HG03342 (cell line): ENCODE measurements at regions not wholly inside any gene's neighbourhood (a gene's known extent, or its start where the extent isn't known, plus 50 kb on each side); places are given as distances from the start of the nearest gene placed in this dataset.

ENCODE experiments used
- ATAC-seq: cut with Tn5 transposase; IDR thresholded peaks from one replicate; pipeline ENCODE4 v1.9.1; 2021; ENCODE audit warnings: mild to moderate bottlenecking, moderate library complexity; ENCODE audit not compliant: unreplicated experiment

- ATAC-seq, result no peak
These were observed 758.5 kb upstream of the ADGRL2 start for GRCh38 chr1:81042225-81042624.

- no peak for ATAC-seq
These were observed 766.4 kb upstream of the ADGRL2 start for GRCh38 chr1:81034291-81034690.

GRCh38 chr1:81032973-81033425 lies 767.7 kb upstream of the ADGRL2 start:
- ATAC-seq, result no peak

GRCh38 chr1:81032374-81032773 lies 768.4 kb upstream of the ADGRL2 start:
- ATAC-seq, result no peak

- ATAC-seq, result no peak
These were observed 770.3 kb upstream of the ADGRL2 start for GRCh38 chr1:81030441-81030840.

GRCh38 chr1:81029266-81029665 lies 771.5 kb upstream of the ADGRL2 start:
- ATAC-seq, result no peak

GRCh38 chr1:81023187-81023724 lies 777.5 kb upstream of the ADGRL2 start:
- no peak for ATAC-seq

- no peak for ATAC-seq
These were observed 779.6 kb upstream of the ADGRL2 start for GRCh38 chr1:81021134-81021533.

- ATAC-seq, result no peak
These were observed 780.2 kb upstream of the ADGRL2 start for GRCh38 chr1:81020506-81020905.

GRCh38 chr1:81010126-81010525 lies 790.6 kb upstream of the ADGRL2 start:
- ATAC-seq, result no peak

- no peak for ATAC-seq
These were observed 792.4 kb upstream of the ADGRL2 start for GRCh38 chr1:81008293-81008692.

GRCh38 chr1:81007024-81007423 lies 793.7 kb upstream of the ADGRL2 start:
- ATAC-seq, result no peak

GRCh38 chr1:81006502-81006901 lies 794.2 kb upstream of the ADGRL2 start:
- ATAC-seq, result no peak

GRCh38 chr1:81004011-81004410 lies 796.7 kb upstream of the ADGRL2 start:
- no peak for ATAC-seq

GRCh38 chr1:80994934-80995333 lies 805.8 kb upstream of the ADGRL2 start:
- ATAC-seq, result no peak

GRCh38 chr1:80994038-80994437 lies 806.7 kb upstream of the ADGRL2 start:
- ATAC-seq, result no peak

GRCh38 chr1:80993154-80993980 lies 807.4 kb upstream of the ADGRL2 start:
- ATAC-seq, result no peak

- no peak for ATAC-seq
These were observed 811.3 kb upstream of the ADGRL2 start for GRCh38 chr1:80989455-80989854.

- ATAC-seq, result no peak
These were observed 811.8 kb upstream of the ADGRL2 start for GRCh38 chr1:80988926-80989325.

GRCh38 chr1:80987824-80988223 lies 812.9 kb upstream of the ADGRL2 start:
- no peak for ATAC-seq

GRCh38 chr1:80987106-80987505 lies 813.6 kb upstream of the ADGRL2 start:
- no peak for ATAC-seq

GRCh38 chr1:80982831-80983230 lies 817.9 kb upstream of the ADGRL2 start:
- no peak for ATAC-seq

GRCh38 chr1:80973101-80973500 lies 827.6 kb upstream of the ADGRL2 start:
- no peak for ATAC-seq
